Keratinocyte (primary cell): ENCODE measurements at regions not wholly inside any gene's neighbourhood (a gene's known extent, or its start where the extent isn't known, plus 50 kb on each side); places are given as distances from the start of the nearest gene placed in this dataset.

ENCODE experiments used
- DNase-seq: peaks from one replicate; pipeline ENCODE4 v3.0.0-alpha.2; 2011; ENCODE audit warnings: low read depth, missing footprints, low spot score
- FAIRE-seq: peaks from 2 replicates; lab custom pipeline; 2011; peaks lifted over from hg19 to GRCh38; lab: Jason Lieb, UNC
- H2AFZ ChIP-seq: 2 replicates; pipeline ENCODE4 v1.6.0; 2012; ENCODE audit warnings: low read length, control low read depth, inconsistent platforms; ENCODE audit not compliant: control insufficient read depth
- H3K27ac ChIP-seq: 2 replicates; pipeline ENCODE4 v1.5.1; 2011; ENCODE audit warnings: low read length; ENCODE audit not compliant: control insufficient read depth, insufficient read depth
- H3K27me3 ChIP-seq: 3 replicates; pipeline ENCODE4 v1.6.0; 2011; ENCODE audit warnings: low read length; ENCODE audit not compliant: control insufficient read depth, insufficient read depth; ENCODE audit errors: extremely low read depth
- H3K36me3 ChIP-seq, 2 experiments: 2 replicates in 1 of 2; 3 replicates in 1 of 2; pipeline ENCODE4 v1.5.1; 2011; ENCODE audit warnings: low read length in 2 of 2, mild to moderate bottlenecking in 1 of 2; ENCODE audit not compliant: control insufficient read depth in 2 of 2, insufficient read depth in 2 of 2; ENCODE audit errors: extremely low read depth in 1 of 2
- H3K4me1 ChIP-seq: 3 replicates; pipeline ENCODE4 v1.5.1; 2011; ENCODE audit warnings: low read length; ENCODE audit not compliant: control insufficient read depth, insufficient read depth; ENCODE audit errors: extremely low read depth
- H3K4me2 ChIP-seq: 3 replicates; pipeline ENCODE4 v1.6.0; 2011; ENCODE audit warnings: low read depth, low read length; ENCODE audit not compliant: control insufficient read depth, insufficient read depth; ENCODE audit errors: extremely low read depth
- H3K4me3 ChIP-seq, 3 experiments: fragments of 200-600 bp in 1 of 3; sonication (generic) in 1 of 3; 2 replicates in 2 of 3; 3 replicates in 1 of 3; pipeline ENCODE4 v1.5.1; 2011 to 2016; ENCODE audit warnings: low read length in 3 of 3, mild to moderate bottlenecking in 3 of 3, control low read depth in 2 of 3, inconsistent platforms in 1 of 3, low read depth in 1 of 3, mixed read lengths in 1 of 3, mixed run types in 1 of 3, moderate library complexity in 1 of 3; ENCODE audit not compliant: control insufficient read depth in 2 of 3, insufficient read depth in 2 of 3; ENCODE audit errors: extremely low read depth in 1 of 3
- H3K79me2 ChIP-seq: 2 replicates; pipeline ENCODE4 v1.6.0; 2012; ENCODE audit warnings: low read length; ENCODE audit not compliant: control insufficient read depth, insufficient read depth
- H3K9ac ChIP-seq: 3 replicates; pipeline ENCODE4 v1.6.0; 2011; ENCODE audit warnings: low read length; ENCODE audit not compliant: control insufficient read depth, insufficient read depth; ENCODE audit errors: extremely low read depth
- H3K9me1 ChIP-seq: 3 replicates; pipeline ENCODE4 v1.6.0; 2011; ENCODE audit warnings: low read length; ENCODE audit not compliant: control insufficient read depth, insufficient read depth; ENCODE audit errors: extremely low read depth
- H3K9me3 ChIP-seq: 2 replicates; pipeline ENCODE4 v1.5.1; 2012; ENCODE audit warnings: low read depth, low read length; ENCODE audit not compliant: control insufficient read depth
- H4K20me1 ChIP-seq: 3 replicates; pipeline ENCODE4 v1.6.0; 2011; ENCODE audit warnings: low read length; ENCODE audit not compliant: control insufficient read depth, insufficient read depth; ENCODE audit errors: extremely low read depth
- CTCF ChIP-seq, 3 experiments: IDR thresholded peaks in 1 of 3; conservative IDR thresholded peaks in 1 of 3; optimal IDR thresholded peaks in 1 of 3; 2 replicates in 2 of 3; 3 replicates in 1 of 3; pipeline versions ENCODE3 to v1.5.1; 2011; ENCODE audit warnings: low read length in 3 of 3, mild to moderate bottlenecking in 3 of 3, moderate library complexity in 2 of 3, control low read depth in 1 of 3, inconsistent platforms in 1 of 3; ENCODE audit not compliant: insufficient read depth in 2 of 3; ENCODE audit errors: extremely low read depth in 1 of 3
- EZH2 ChIP-seq: IDR thresholded peaks from one replicate; pipeline ENCODE4 v1.6.1; 2012; ENCODE audit warnings: inconsistent platforms, mild to moderate bottlenecking, low read length, moderate library complexity
- dilution Hi-C: fragments of 300-500 bp; cut with MboI; formaldehyde crosslinking; loops from one replicate; pipeline ENCODE4 v1.7.0; 2020; ENCODE audit warnings: low sequenced_read_pairs; ENCODE audit not compliant: extremely low pct_ligation_motif_present

DNA sequence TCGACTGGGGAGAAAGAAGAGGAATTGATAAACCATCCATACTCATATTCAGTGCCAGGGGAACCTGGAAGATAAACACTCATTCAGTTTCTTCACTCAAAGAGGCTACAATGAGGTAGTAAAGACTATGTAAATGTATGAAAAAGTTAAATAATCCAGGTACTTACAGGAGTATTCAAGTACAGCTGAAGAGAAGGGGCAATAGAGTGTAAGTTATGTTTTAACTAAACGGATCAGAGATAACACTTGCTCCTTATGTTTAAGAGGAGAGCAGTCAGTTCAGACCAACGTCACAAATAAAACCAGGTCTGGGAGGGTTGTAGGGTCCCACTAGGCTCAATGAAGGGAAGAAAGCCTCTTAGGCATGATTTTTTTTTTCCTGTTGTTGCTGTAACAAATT is 358.3 kb upstream of the SMIM21 start:
- Histone ChIP-seq H4K20me1 (no peaks in the 10 kb centered on the region), H3K36me3 (no peaks in the 10 kb centered on the region), H3K4me1 (no peaks in the 10 kb centered on the region), H3K4me3 (no peak overlapping the region), H2AFZ (no peak overlapping the region), H3K9me1 (no peaks in the 10 kb centered on the region), H3K9ac (no peak overlapping the region), H3K4me2 (no peak overlapping the region), H3K27me3 (no peaks in the 10 kb centered on the region), H3K79me2 (no peaks in the 10 kb centered on the region), H3K9me3 (peaks cover 2% of the 10 kb centered on the region), H3K27ac (no peak overlapping the region)
- DNase-seq (no peak), FAIRE-seq (no peak)
- TF ChIP-seq CTCF (optimal IDR thresholded peaks at IDR 0.05 in 1 of 3, IDR thresholded peaks at IDR 0.05 in 1 of 3, conservative IDR thresholded peaks at IDR 0.05 in 1 of 3; ENCODE audit: extremely low read depth in 1 of 3, insufficient read depth in 2 of 3, low read length in 3 of 3) (no peak), EZH2 (no peak)
- dilution Hi-C loops = no loop called here

DNA sequence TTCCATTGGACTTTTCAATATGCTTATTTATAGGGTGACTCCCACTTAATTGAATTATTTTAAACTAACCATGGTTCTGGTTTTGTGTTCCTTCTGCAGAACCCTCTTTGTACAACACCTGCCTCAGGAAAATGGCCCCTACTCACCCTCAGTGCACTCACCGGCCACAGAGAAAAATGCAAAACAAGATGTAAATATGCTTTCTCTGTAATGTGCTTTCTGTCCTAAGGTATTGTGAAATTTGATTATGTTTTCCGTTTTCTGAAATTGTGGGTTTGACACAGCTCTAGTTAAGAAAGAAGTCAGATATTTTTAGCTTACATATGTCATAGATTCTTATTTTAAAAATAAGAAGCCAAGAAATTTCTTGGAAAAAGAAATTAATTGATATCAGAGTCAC is 357.7 kb upstream of the SMIM21 start:
- Histone ChIP-seq H3K4me2 (no peak overlapping the region), H3K79me2 (no peaks in the 10 kb centered on the region), H4K20me1 (no peaks in the 10 kb centered on the region), H3K27me3 (no peaks in the 10 kb centered on the region), H3K9me3 (peaks cover 2% of the 10 kb centered on the region), H3K4me3 (no peak overlapping the region), H3K27ac (no peak overlapping the region), H3K4me1 (no peaks in the 10 kb centered on the region), H3K36me3 (no peaks in the 10 kb centered on the region), H2AFZ (no peak overlapping the region), H3K9ac (no peak overlapping the region), H3K9me1 (no peaks in the 10 kb centered on the region)
- no peak for TF ChIP-seq CTCF (optimal IDR thresholded peaks at IDR 0.05 in 1 of 3, IDR thresholded peaks at IDR 0.05 in 1 of 3, conservative IDR thresholded peaks at IDR 0.05 in 1 of 3; ENCODE audit: extremely low read depth in 1 of 3, insufficient read depth in 2 of 3, low read length in 3 of 3)
- no peak for TF ChIP-seq EZH2
- FAIRE-seq = no peak
- DNase-seq = no peak
- dilution Hi-C loops = no loop called here
